ENCODE measurements at regions not wholly inside any gene's neighbourhood (a gene's known extent, or its start where the extent isn't known, plus 50 kb on each side); places are given as distances from the start of the nearest gene placed in this dataset.

DNA sequence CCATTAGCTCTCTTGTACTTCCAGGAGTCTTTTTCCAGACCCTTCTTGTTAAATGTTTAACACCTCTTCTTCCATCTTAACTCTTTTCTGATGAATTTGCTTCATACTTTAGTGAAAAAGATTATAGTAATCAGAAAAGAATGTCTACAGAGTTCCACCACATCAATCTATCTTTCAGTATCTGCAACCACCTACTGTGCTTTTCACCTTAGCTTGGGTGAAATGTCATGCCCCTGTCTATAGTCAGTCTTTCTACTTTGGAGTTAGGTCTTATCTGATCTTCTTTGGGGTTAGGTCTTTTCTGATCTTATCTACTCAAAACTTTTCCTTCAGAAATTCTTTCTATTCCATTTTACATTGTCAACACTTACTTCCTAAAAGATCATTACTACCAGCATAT lies 1310.2 kb downstream of the PCDH7 start:
- FAIRE-seq (no peak), DNase-seq (no peak)
- H3K4me3 ChIP-seq (ENCODE audit: low read length in 3 of 3), result no peak overlapping the region
- H3K27ac ChIP-seq (ENCODE audit: low read depth in 2 of 2, low read length in 2 of 2), result no peak overlapping the region
- TF ChIP-seq, protein P1, sequence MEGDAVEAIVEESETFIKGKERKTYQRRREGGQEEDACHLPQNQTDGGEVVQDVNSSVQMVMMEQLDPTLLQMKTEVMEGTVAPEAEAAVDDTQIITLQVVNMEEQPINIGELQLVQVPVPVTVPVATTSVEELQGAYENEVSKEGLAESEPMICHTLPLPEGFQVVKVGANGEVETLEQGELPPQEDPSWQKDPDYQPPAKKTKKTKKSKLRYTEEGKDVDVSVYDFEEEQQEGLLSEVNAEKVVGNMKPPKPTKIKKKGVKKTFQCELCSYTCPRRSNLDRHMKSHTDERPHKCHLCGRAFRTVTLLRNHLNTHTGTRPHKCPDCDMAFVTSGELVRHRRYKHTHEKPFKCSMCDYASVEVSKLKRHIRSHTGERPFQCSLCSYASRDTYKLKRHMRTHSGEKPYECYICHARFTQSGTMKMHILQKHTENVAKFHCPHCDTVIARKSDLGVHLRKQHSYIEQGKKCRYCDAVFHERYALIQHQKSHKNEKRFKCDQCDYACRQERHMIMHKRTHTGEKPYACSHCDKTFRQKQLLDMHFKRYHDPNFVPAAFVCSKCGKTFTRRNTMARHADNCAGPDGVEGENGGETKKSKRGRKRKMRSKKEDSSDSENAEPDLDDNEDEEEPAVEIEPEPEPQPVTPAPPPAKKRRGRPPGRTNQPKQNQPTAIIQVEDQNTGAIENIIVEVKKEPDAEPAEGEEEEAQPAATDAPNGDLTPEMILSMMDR (IDR thresholded peaks at IDR 0.05; ENCODE audit: borderline replicate concordance, extremely low read depth, insufficient read depth), result no peak
- H3K4me1 ChIP-seq (ENCODE audit: control insufficient read depth in 2 of 3, insufficient read depth in 2 of 3, low read depth in 1 of 3, low read length in 3 of 3), result no peaks in the 10 kb centered on the region
- no peak overlapping the region for H3K9ac ChIP-seq (ENCODE audit: low read length in 3 of 3)
- H3K27me3 ChIP-seq (ENCODE audit: control insufficient read depth, insufficient read depth, low read length), result no peaks in the 10 kb centered on the region
- intact Hi-C loops (cut with DNase I), result no loop called here
- H3K36me3 ChIP-seq (ENCODE audit: control insufficient read depth in 2 of 3, insufficient read depth in 3 of 3, low read length in 3 of 3), result no peaks in the 10 kb centered on the region
- no peaks in the 10 kb centered on the region for H3K9me3 ChIP-seq (ENCODE audit: control insufficient read depth in 2 of 3, insufficient read depth in 1 of 3, low read length in 3 of 3)

DNA sequence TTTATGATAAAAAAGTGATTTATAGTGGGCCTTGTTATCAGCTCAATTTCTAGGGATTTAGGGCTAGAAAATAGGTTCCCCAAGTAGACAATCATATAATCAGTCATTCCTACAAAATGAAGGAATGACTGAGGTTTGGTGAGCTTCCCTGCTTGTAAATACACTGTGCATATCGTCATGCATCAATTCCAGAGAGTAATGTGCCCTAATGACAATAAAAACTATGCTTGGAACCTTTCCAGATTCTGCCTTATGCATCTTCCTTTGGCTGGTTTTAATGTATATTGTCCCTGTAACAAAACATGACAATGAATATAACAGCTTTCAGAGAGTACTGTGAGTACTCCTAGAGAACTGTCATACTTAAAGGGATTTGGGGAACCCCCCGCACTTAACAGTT lies 1310.9 kb downstream of the PCDH7 start:
- TF ChIP-seq, protein P1 (IDR thresholded peaks at IDR 0.05; ENCODE audit: borderline replicate concordance, extremely low read depth, insufficient read depth), result no peak
- no peaks in the 10 kb centered on the region for H3K27me3 ChIP-seq (ENCODE audit: control insufficient read depth, insufficient read depth, low read length)
- no peak for FAIRE-seq

DNA sequence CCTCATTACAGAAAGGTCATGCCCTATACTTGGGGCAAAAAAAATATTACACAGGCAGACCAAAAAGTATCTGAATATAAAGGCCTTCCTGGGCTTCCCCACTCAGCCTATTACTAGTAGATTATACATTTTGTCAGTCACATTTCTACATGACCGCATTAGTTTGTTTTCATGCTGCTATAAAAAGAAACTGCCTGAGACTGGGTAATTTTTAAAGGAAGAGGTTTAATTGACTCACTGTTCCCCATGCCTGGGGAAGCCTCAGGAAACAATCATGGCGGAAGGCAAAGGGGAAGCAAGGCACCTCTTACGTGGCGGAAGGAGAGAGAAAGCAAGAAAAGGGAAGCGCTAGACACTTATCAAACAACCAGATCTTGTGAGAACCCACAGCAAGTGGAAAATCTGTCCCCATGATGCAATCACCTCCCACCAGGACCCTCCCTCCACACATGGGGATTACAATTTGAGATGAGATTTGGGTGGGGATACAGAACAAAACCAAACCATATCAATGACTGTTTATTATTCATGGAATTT lies 1312.0 kb downstream of the PCDH7 start:
- H3K4me1 ChIP-seq (ENCODE audit: control insufficient read depth in 2 of 3, insufficient read depth in 2 of 3, low read depth in 1 of 3, low read length in 3 of 3), result no peaks in the 10 kb centered on the region
- no peak for FAIRE-seq

More for the DNA sequence above, 1310.9 kb downstream of the PCDH7 start:
- H3K27ac ChIP-seq (ENCODE audit: low read depth in 2 of 2, low read length in 2 of 2), result no peak overlapping the region
- no peaks in the 10 kb centered on the region for H3K9me3 ChIP-seq (ENCODE audit: control insufficient read depth in 2 of 3, insufficient read depth in 1 of 3, low read length in 3 of 3)
- H3K9ac ChIP-seq (ENCODE audit: low read length in 3 of 3), result no peak overlapping the region
- DNase-seq, result no peak
- no peak overlapping the region for H3K4me3 ChIP-seq (ENCODE audit: low read length in 3 of 3)
- intact Hi-C loops (cut with DNase I), result no loop called here
- no peaks in the 10 kb centered on the region for H3K4me1 ChIP-seq (ENCODE audit: control insufficient read depth in 2 of 3, insufficient read depth in 2 of 3, low read depth in 1 of 3, low read length in 3 of 3)
- no peaks in the 10 kb centered on the region for H3K36me3 ChIP-seq (ENCODE audit: control insufficient read depth in 2 of 3, insufficient read depth in 3 of 3, low read length in 3 of 3)

More for the DNA sequence above, 1312.0 kb downstream of the PCDH7 start:
- H3K27me3 ChIP-seq (ENCODE audit: control insufficient read depth, insufficient read depth, low read length), result no peaks in the 10 kb centered on the region
- no peak overlapping the region for H3K9ac ChIP-seq (ENCODE audit: low read length in 3 of 3)
- H3K4me3 ChIP-seq (ENCODE audit: low read length in 3 of 3), result no peak overlapping the region
- H3K27ac ChIP-seq (ENCODE audit: low read depth in 2 of 2, low read length in 2 of 2), result no peak overlapping the region
- no peaks in the 10 kb centered on the region for H3K36me3 ChIP-seq (ENCODE audit: control insufficient read depth in 2 of 3, insufficient read depth in 3 of 3, low read length in 3 of 3)
- no peaks in the 10 kb centered on the region for H3K9me3 ChIP-seq (ENCODE audit: control insufficient read depth in 2 of 3, insufficient read depth in 1 of 3, low read length in 3 of 3)
- intact Hi-C loops (cut with DNase I), result no loop called here
- no peak for DNase-seq
- TF ChIP-seq, protein P1 (IDR thresholded peaks at IDR 0.05; ENCODE audit: borderline replicate concordance, extremely low read depth, insufficient read depth), result no peak

All from kidney (tissue), 13 donors.